Upper lobe of left lung (tissue), 4 donors: ENCODE measurements at regions not wholly inside any gene's neighbourhood (a gene's known extent, or its start where the extent isn't known, plus 50 kb on each side); places are given as distances from the start of the nearest gene placed in this dataset.

ENCODE experiments used
- CTCF ChIP-seq, 6 experiments: fragments of 450-650 bp in 4 of 6; fragments of 200-600 bp in 2 of 6; sonication (generic) in 2 of 6; IDR thresholded peaks; one replicate each; pipeline ENCODE4 v1.5.1; 2016 to 2019; ENCODE audit warnings: antibody characterized with exemption in 6 of 6
- EP300 ChIP-seq, 4 donors: sonication (generic); formaldehyde crosslinking; IDR thresholded peaks; one replicate each; pipeline ENCODE4 v1.5.1; 2017; ENCODE audit warnings: antibody characterized with exemption in 4 of 4, control low read depth in 2 of 4
- POLR2A ChIP-seq, 4 donors: fragments of 450-650 bp; IDR thresholded peaks; one replicate each; pipeline ENCODE4 v1.5.1; 2016 to 2017; ENCODE audit warnings: antibody characterized with exemption in 4 of 4, mild to moderate bottlenecking in 2 of 4
- POLR2AphosphoS5 ChIP-seq, 2 donors: sonication (generic); formaldehyde crosslinking; IDR thresholded peaks; one replicate each; pipeline ENCODE4 v1.5.1; 2017; ENCODE audit warnings: antibody characterized with exemption in 2 of 2

GRCh38 chr12:108462686-108463085 lies 52.4 kb upstream of the FICD start:
- no peak for TF ChIP-seq CTCF (IDR thresholded peaks at IDR 0.05)
- TF ChIP-seq POLR2A (IDR thresholded peaks at IDR 0.05): no peak
- no peak for TF ChIP-seq POLR2AphosphoS5 (IDR thresholded peaks at IDR 0.05)
- TF ChIP-seq EP300 (IDR thresholded peaks at IDR 0.05): no peak
